Dermis microvascular lymphatic vessel endothelial cell (primary cell): ENCODE measurements at regions not wholly inside any gene's neighbourhood (a gene's known extent, or its start where the extent isn't known, plus 50 kb on each side); places are given as distances from the start of the nearest gene placed in this dataset.
A peak's percentile ranks its signal among the peaks of the same experiment; 100 is the strongest.
"Not testable (repeated sequence)": the region's sequence is repeated elsewhere in the genome, so short reads cannot be mapped to it uniquely, and the experiment has no call there.

Experiments used
- DNase-seq, 2 donors: peaks; one replicate each; pipeline versions ENCODE4 v3.0.0 to v3.0.0-alpha.2; 2010; ENCODE audit warnings: low read depth in 2 of 2

DNA sequence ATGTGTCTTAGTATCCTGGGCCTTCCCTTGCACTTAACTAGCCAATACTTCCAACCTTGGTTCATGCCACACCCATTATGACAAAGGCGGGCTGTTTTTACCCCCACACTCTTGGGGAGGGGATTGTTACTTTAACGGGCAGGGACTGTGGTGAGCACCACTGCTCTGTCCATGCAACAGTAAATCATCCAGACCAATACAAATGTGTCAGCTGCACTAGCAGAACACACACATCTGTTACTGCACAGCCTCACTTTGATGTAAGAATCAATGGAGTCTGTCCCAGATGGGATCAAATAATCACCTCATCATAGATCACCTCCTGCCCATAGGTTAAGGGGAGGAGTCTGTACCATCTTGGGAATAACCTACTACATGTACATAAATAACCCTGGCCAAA, 58.1 kb downstream of the NPAP1 start:
- no peak for DNase-seq

DNA sequence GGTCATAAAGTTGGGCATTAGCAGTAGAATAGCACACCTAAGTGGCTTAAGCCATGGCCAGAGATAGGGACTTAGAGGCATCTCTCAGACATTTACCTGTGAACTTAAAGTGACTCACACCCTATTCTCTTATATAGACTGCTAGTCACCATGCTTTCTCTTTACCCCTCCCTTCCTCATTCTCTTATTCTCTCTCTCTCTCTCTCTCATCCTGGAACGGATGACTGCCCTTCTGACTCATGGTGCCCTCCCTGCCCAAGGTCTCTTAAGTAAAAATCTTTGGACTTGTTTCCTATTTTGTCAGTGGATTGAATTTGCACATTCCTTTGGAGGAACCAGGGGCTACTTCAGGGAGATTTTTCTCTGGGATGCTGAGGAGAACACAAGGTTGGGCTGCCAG, 58.8 kb downstream of the NPAP1 start:
- DNase-seq = no peak

GRCh38 chr15:24745290-24745689, 69.7 kb downstream of the NPAP1 start:
- no peak for DNase-seq

DNA sequence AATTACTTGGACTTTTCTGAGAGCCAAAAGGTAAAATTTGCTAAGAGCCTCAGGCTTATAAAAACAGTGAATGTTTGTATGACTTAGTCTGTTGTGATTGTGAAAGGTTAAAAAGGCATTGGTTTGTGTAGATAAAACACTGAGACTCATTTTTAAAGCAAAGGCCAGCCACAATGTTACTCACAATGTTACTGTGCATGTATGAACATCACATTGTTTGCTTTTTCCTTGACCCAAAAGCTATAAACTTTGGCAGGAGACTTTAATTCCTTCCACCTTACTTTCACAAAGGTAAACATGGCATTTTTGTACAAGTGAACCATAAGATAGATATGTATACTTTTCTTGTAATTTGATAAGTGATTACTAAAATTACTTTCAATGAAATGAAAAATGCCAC, 70.5 kb downstream of the NPAP1 start:
- DNase-seq = no peak

GRCh38 chr15:24747376-24747775, 71.8 kb downstream of the NPAP1 start:
- no peak for DNase-seq

DNA sequence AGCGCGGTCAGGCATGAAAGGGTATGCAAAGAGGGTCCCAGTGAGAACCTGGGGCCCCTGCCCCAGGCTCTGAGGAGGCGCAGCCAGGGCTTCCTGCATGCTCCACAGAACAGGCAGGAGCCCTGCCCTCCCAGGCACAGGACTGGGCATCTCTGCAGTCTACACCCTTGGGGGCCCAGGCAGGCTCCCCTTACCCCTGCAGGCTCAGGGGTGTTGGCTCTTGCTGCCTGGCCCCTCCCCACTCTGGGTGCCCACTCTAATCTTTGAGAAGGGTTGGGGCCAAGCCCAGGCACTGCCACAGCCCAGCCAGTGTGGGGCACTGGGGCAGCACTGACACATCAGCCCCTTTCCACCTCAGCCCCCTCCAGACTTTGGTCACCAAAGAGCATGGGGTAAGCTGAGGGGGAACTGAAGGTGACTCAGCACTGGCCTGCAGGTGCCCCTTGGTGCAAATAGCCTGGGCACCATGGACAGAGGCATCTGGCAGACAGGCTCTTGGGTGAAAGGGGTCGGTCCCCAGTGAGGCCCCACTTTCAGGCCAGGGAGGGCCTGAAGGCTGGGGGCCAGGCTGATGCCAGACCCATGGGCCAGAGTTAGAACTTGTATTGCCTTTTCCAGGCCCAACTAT, 73.4 kb downstream of the NPAP1 start:
- DNase-seq = no peak

DNA sequence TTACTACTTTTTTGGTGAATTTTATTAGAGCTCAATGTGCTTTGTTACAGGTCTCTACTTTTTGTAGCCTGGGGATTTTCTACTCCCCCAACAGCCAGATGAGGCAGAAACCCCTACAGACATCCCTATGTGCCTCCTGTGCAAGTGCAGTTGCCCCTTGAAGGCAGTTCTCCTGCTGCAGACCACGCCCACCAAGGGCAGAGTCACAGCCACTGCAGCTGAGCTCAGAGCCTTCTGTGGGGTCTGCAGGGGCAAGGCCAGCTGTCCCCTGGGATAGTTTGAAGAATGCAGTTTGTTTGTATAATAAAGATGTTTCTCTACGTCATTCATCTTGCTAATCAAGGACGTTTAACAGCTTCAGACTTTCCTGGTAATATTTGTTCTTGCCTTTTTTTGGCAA, 76.8 kb downstream of the NPAP1 start:
- DNase-seq = no peak

DNA sequence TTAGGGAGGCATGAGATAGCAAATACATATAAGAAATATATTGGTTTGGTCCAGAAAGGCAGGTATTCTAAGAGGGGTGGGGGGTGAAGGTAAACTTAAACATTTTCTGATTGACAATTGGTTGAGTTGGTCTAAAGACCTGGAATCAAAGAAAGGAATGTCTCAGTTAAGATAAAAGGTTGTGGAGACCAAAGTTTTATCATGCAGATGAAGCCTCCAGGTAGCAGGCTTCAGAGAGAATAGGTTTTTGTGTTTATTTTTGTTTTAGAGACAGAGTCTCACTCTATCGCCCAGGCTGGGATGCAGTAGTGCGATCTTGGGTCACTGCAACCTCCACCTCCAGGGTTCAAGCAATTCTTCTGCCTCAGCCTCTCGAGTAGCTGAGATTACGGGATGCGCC, 80.5 kb downstream of the NPAP1 start:
- DNase-seq = no peak

GRCh38 chr15:24760066-24760465, 84.5 kb downstream of the NPAP1 start:
- no peak for DNase-seq

DNA sequence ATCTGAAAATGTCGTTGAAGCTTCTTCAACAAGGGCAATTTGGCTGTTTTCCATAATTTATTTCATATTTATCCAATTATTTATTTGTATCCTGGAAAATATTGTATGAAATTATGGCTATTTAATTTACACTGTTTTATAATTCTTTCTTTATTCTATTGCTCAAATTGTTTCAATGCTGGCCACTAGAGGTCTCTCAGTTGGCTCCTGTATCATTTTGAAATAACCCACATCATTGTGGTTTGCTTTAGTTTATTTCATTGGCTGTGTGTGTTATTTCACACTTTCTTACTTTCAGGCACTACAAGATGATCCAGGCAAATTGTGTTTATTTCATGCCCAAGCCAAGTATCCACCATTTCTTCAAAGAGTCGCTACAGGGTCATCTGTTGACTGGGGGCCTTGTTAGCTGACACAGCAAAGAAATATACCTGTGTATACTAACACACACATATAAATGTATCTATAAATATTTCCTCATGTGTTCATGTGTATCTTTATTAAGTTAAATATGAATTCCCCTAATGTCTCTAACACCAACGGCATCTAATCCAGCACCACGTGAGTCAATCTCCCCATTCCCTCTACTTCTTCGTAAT, 86.2 kb downstream of the NPAP1 start:
- DNase-seq = peak in 1 of 2 donors; percentile 11

GRCh38 chr15:24763891-24764290, 88.3 kb downstream of the NPAP1 start:
- DNase-seq = no peak

DNA sequence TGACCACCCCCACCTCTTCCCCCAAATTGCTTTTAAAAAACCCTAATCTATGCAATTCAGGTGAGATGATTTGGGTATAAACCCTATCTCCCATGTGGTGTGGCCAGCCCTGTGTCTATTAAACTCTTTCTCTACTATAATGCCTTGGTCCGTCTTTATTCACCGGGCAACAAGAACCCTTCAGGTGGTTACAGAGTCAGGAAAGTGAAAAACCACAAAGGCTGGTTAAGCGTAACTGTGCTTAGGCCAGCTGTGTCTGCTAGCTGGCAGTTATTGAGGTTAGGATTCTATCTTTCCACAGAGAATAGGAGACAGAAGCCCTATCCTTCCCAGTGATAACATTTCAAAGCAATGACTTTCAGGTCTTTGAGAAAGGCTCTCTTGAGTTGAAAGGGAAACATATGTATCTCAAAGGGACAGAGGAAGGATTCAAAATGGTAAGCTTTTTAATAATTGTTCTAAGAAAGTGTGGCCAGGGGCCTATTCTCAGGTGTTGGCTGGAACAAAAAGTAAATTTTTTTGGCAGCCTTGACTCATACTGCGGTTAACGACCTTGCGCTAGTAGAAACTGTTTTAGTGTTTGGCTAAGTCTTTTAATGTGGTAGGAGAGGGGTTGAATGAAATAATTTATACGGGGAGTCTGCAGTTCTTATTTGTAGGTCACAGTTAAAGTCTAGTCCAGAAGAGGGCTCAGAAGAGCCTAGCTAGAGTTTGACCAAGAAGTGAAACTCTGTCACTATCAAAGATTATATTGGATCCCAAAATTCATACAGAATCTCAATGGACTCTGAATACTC, 89.0 kb downstream of the NPAP1 start:
- DNase-seq = no peak

DNA sequence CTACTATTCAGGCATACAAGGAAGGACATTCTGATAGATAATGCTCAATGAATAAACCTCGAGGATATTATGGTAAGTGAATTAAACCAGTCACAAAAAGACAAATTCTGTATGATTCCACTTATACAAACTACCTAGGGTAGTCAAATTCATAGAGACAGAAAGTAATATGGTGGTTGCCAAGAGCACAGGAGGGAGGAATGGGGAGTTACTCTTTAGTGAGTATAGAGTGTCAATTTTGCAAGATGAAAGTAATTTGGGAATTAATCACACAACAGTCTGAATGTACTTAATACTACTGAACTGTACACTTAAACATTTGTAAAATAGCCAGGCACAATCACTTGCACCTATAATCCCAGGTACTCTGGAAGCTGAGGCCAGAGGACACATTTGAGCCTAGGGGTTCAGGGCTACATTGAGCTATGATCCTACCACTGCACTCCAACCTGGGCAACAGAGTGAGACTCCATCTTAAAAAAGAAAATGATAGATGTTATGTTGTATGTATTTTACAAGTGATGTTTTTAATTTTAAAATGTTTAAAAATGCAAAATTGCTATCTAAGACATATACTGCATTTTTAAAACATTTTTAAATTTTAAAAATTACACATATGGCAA, 91.0 kb downstream of the NPAP1 start:
- no peak for DNase-seq

DNA sequence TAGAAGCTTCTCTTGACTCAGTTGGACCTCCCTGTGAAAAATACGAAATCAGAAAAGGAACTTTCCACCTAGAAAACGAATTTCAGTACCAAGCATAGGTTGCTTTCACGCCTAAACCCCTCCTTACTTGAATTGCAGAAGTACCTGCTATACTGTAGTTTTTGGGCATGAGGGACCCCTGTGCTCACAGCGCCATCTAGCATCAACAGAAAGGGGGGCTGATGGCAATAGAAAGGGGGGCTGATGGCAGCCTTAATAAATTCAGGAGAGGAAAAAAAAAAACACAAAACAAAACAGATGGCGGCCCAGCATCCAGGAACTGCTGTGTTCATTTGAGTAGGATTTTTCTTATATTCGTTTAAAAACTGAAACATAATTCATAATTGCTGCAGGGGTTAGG, 96.7 kb downstream of the NPAP1 start:
- no peak for DNase-seq

- DNase-seq = peak; percentile 59 to 77
These were observed 97.3 kb downstream of the NPAP1 start for GRCh38 chr15:24772686-24773373.

- no peak for DNase-seq
These were observed 101.7 kb downstream of the NPAP1 start for GRCh38 chr15:24777307-24777706.

GRCh38 chr15:24784506-24784905, 108.9 kb downstream of the NPAP1 start:
- DNase-seq = no peak

- no peak for DNase-seq
These were observed 110.8 kb downstream of the NPAP1 start for GRCh38 chr15:24786347-24786746.

DNA sequence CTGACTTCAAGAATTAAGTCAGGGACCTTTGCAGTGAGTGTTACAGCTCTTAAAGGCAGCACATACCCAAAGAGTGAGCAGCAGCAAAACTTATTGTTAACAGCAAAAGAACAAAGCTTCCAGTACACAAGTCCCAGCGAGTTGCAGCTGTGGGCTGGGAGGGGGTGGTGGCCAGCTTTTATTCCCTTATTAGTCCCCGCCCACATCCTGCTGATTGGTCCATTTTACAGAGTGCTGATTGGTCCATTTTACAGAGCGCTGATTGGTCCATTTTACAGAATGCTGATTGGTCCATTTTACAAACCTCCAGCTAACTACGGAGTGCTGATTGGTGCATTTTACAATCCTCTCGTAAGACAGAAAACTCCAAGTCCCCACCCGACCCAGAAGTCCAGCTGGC, 127.0 kb downstream of the NPAP1 start:
- DNase-seq = not testable (repeated sequence)

GRCh38 chr15:24819680-24820079, 135.1 kb upstream of the SNRPN start:
- DNase-seq = no peak

DNA sequence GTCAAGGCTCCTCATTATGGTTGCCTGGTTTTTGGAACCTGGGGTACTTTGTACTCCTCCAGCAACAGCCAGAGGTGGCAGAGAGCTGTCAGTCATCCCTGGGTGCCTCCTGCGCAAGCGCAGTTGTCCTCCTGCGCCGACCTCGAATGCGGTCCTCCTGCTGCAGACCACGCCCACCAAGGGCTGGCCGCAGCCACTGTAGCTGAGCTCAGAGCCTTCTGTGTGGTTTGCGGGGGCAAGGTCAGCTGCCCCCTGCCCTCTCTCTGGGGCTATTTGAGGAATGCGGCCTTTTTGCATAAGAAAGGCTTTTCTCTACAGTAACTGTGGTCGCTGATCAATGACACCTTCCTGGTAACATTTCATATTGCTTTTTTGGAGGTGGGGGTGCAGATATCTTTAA, 131.3 kb upstream of the SNRPN start:
- no peak for DNase-seq

DNA sequence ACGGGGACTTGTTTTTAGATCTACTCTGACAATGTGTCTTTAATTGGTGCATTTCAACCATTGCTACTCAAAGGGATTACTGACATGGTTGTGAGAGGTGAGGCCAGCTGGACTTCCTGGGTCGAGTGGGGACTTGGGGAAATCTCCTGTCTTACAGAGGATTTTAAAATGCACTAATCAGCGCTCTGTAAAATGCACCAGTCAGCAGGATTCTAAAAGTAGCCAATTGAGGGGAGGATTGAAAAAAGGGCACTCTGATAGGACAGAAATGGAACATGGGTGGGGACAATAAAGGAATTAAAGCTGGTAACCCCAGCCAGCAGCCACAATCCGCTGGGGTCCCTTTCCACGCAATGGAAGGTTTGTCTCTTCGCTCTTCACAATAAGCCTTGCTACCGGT, 122.5 kb upstream of the SNRPN start:
- DNase-seq = no peak
